ENCODE measurements at regions not wholly inside any gene's neighbourhood (a gene's known extent, or its start where the extent isn't known, plus 50 kb on each side); places are given as distances from the start of the nearest gene placed in this dataset.

GRCh38 chr15:46671336-46671735 lies 1036.5 kb downstream of the SQOR start (continued):
- TF ChIP-seq ATF6 (CRISPR knock-in tag; IDR thresholded peaks at IDR 0.05) = no peak
- no peak for TF ChIP-seq ZNF138 (CRISPR knock-in tag; conservative IDR thresholded peaks at IDR 0.05)
- TF ChIP-seq NFE2L1 (CRISPR knock-in tag; IDR thresholded peaks at IDR 0.05) = no peak
- no peak for TF ChIP-seq ZNF317 (CRISPR knock-in tag; IDR thresholded peaks at IDR 0.05; ENCODE audit: borderline replicate concordance, low read depth)
- TF ChIP-seq RORB (CRISPR knock-in tag; IDR thresholded peaks at IDR 0.05) = no peak
- no peak for TF ChIP-seq GABPB1 (CRISPR knock-in tag; IDR thresholded peaks at IDR 0.05)
- no peak for TF ChIP-seq PREB (CRISPR knock-in tag; IDR thresholded peaks at IDR 0.05; ENCODE audit: borderline replicate concordance)
- no peak for TF ChIP-seq KAT7 (CRISPR knock-in tag; IDR thresholded peaks at IDR 0.05; ENCODE audit: borderline replicate concordance)

GRCh38 chr15:46672041-46672440 lies 1037.2 kb downstream of the SQOR start:
- POLR2A ChIA-PET = no interaction called here
- Mint-ChIP-seq H3K27ac (no peak overlapping the region), H3K4me3 (no peak overlapping the region), H3K4me1 (peaks cover under 1% of the 10 kb centered on the region), H3K27me3 (ENCODE audit: low read depth) (no peaks in the 10 kb centered on the region), H3K36me3 (no peaks in the 10 kb centered on the region), H3K9me3 (no peaks in the 10 kb centered on the region)
- ATAC-seq (no peak), DNase-seq (ENCODE audit: low spot score) (no peak)
- CTCF ChIA-PET = no interaction called here
- TF ChIP-seq ZBTB21 (CRISPR knock-in tag; IDR thresholded peaks at IDR 0.05; ENCODE audit: borderline replicate concordance) = no peak
- no peak for TF ChIP-seq AR (CRISPR knock-in tag; IDR thresholded peaks at IDR 0.05)
- TF ChIP-seq FOXP1 (CRISPR knock-in tag; IDR thresholded peaks at IDR 0.05; ENCODE audit: borderline replicate concordance) = no peak
- no peak for TF ChIP-seq ZNF423 (CRISPR knock-in tag; IDR thresholded peaks at IDR 0.05)
- no peak for TF ChIP-seq SMAD4 (CRISPR knock-in tag; IDR thresholded peaks at IDR 0.05)
- no peak for TF ChIP-seq SOX15 (CRISPR knock-in tag; IDR thresholded peaks at IDR 0.05)
- no peak for TF ChIP-seq ETV6 (CRISPR knock-in tag; IDR thresholded peaks at IDR 0.05)
- no peak for TF ChIP-seq ZSCAN18 (CRISPR knock-in tag; IDR thresholded peaks at IDR 0.05)

GRCh38 chr15:46676233-46677206 lies 1040.8 kb upstream of the SEMA6D start:
- DNase-seq (ENCODE audit: low spot score) = no peak
- ChIA-PET CTCF (no interaction called here), POLR2A (no interaction called here)
- no peaks in the 10 kb centered on the region for H3K27me3 Mint-ChIP-seq (ENCODE audit: low read depth)
- no peaks in the 10 kb centered on the region for H3K36me3 Mint-ChIP-seq
- ATAC-seq = no peak
- no peak overlapping the region for H3K27ac Mint-ChIP-seq
- H3K4me1 Mint-ChIP-seq = peaks cover 30% of the 10 kb centered on the region
- no peak overlapping the region for H3K4me3 Mint-ChIP-seq
- peaks cover 3% of the 10 kb centered on the region; the same call in 1 of the 2 replicates for H3K9me3 Mint-ChIP-seq
- TF ChIP-seq USF1 (CRISPR knock-in tag; IDR thresholded peaks at IDR 0.05) = no peak
- no peak for TF ChIP-seq PRDM15 (CRISPR knock-in tag; IDR thresholded peaks at IDR 0.05)

Data from WTC11 (cell line).